Urinary bladder (tissue), 3 donors: ENCODE measurements at regions not wholly inside any gene's neighbourhood (a gene's known extent, or its start where the extent isn't known, plus 50 kb on each side); places are given as distances from the start of the nearest gene placed in this dataset.
"Not testable (repeated sequence)": the region's sequence is repeated elsewhere in the genome, so short reads cannot be mapped to it uniquely, and the experiment has no call there.

Experiments used
- DNase-seq: peaks from one replicate; pipeline ENCODE4 v3.0.0-alpha.2; 2015; ENCODE audit errors: extremely low spot score
- H3K27ac ChIP-seq: one replicate; pipeline ENCODE4 v1.5.1; 2013; ENCODE audit warnings: low read depth, mild to moderate bottlenecking, moderate library complexity
- H3K36me3 ChIP-seq: one replicate; pipeline ENCODE4 v1.6.1; 2013; ENCODE audit warnings: mild to moderate bottlenecking, moderate library complexity; ENCODE audit not compliant: insufficient read depth
- H3K4me1 ChIP-seq: one replicate; pipeline ENCODE4 v1.6.1; 2013; ENCODE audit warnings: mild to moderate bottlenecking, moderate library complexity; ENCODE audit not compliant: insufficient read depth
- H3K4me3 ChIP-seq: one replicate; pipeline ENCODE4 v1.5.1; 2013; ENCODE audit warnings: low read depth, low read length
- WGBS: extraction: QIAGEN DNeasy Blood & Tissue Kit; methylation state at CpG from one replicate; pipeline ENCODE4 v1.1.7; 2013; 5-methylcytosine and 5-hydroxymethylcytosine counted together
- donor health status: healthy with polysubstance abuse.
- donor health status: healthy.

DNA sequence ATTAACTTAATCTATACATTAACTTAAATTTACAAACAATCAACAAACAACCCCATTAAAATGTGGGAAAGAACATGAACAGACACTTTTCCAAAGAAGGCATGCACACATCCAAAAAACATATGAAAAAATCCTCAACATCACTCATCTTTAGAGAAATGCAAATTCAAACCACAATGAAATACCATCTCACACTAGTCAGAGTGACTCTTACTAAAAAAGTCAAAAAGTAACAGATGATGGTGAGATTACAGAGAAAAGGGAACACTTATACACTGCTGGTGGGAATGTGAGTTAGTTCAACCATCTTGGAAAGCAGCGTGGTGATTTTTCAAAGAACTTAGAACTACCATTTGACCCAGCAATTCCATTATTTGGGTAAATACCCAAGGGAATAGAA lies 759.2 kb upstream of the SLITRK1 start:
- Histone ChIP-seq H3K36me3 (no peaks in the 10 kb centered on the region), H3K4me3 (no peak overlapping the region), H3K27ac (no peak overlapping the region), H3K4me1 (no peaks in the 10 kb centered on the region)
- no peak for DNase-seq
- WGBS, result 94% methylated on average over 1 of the region's 1 CpG

DNA sequence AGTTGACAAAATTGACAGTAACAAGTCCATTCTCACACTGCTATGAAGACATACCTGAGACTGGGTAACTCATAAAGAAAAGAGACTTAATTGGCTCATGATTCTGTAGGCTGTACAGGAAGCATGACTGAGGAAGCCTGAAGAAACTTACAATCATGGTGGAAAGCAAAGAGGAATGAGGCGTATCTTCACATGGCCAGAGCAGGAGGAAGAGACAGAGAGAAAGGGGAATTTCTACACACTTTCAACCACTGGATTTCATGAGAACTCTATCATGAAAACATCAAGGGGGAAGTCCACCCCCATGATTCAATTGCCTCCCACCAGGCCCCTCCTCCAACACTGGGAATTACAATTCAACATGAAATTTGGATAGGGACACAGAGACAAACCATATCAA lies 758.4 kb upstream of the SLITRK1 start:
- no peak for DNase-seq
- Histone ChIP-seq H3K36me3 (no peaks in the 10 kb centered on the region), H3K27ac (no peak overlapping the region), H3K4me3 (no peak overlapping the region), H3K4me1 (no peaks in the 10 kb centered on the region)
- 95% methylated on average over 1 of the region's 1 CpG for WGBS

DNA sequence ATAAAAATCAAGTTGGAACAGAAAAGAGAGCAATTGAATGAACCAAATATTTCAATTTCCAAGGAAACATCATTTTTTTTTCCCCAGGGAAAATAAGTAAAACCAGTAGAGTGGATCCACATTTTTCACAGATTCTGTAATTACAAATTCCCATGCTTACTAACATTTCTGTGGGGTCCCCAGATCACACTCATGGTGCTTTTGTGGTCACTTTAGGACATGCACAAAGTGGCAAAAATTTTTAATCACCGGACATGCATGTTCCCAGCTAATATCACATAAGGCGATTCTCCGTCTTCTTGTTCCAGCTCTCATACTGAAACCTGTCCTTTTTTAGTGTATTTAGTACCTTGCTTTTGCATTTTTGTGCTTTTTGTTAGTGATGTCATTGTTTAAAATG lies 748.2 kb upstream of the SLITRK1 start:
- WGBS, result 97% methylated on average over 3 of the region's 3 CpGs

DNA sequence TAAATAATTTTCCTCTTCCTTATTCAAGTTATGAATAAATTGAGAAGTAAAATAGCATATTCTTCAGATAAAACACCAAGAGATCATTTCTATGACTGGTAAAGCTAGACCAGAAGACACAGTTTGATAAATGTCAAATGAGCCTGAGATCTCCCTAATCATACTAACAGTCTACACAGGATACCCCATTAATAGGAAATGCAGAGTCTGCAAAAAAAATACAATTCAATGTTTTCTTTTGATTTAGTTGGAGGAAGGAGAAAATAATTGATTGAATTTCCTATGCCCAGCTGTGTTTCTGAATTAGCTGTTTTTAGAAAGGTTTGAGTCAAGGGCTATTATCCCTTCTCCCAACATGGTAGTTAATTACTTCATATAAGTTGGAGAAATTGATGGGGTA lies 734.6 kb upstream of the SLITRK1 start:
- H3K36me3 ChIP-seq, result no peaks in the 10 kb centered on the region
- H3K4me3 ChIP-seq, result no peak overlapping the region
- no peak for DNase-seq
- H3K27ac ChIP-seq, result no peak overlapping the region
- H3K4me1 ChIP-seq, result no peaks in the 10 kb centered on the region

More for the DNA sequence above, 748.2 kb upstream of the SLITRK1 start:
- no peaks in the 10 kb centered on the region for H3K36me3 ChIP-seq
- no peaks in the 10 kb centered on the region for H3K4me1 ChIP-seq
- no peak overlapping the region for H3K4me3 ChIP-seq
- no peak for DNase-seq
- H3K27ac ChIP-seq, result no peak overlapping the region

DNA sequence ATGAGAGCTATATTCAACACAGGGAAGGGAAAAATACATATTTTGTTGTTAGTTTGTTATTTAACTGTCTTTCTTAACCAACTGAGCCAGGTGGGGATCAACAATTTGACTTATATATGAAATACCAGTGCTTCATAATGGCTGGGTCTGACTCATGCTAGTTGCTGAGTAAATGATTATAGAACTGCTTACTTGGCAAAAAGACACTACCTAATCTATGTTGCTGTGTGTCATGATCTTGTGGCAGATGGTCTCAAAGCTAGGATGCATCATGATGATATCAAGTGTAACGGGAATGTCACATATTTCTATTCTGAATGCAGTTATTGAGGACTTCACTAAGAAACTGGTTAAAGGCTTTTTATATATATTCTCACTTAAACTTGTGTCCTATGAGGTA lies 727.4 kb upstream of the SLITRK1 start:
- Histone ChIP-seq H3K4me1 (no peaks in the 10 kb centered on the region), H3K36me3 (no peaks in the 10 kb centered on the region), H3K27ac (no peak overlapping the region), H3K4me3 (no peak overlapping the region)
- no peak for DNase-seq
- 77% methylated on average over 1 of the region's 1 CpG for WGBS

DNA sequence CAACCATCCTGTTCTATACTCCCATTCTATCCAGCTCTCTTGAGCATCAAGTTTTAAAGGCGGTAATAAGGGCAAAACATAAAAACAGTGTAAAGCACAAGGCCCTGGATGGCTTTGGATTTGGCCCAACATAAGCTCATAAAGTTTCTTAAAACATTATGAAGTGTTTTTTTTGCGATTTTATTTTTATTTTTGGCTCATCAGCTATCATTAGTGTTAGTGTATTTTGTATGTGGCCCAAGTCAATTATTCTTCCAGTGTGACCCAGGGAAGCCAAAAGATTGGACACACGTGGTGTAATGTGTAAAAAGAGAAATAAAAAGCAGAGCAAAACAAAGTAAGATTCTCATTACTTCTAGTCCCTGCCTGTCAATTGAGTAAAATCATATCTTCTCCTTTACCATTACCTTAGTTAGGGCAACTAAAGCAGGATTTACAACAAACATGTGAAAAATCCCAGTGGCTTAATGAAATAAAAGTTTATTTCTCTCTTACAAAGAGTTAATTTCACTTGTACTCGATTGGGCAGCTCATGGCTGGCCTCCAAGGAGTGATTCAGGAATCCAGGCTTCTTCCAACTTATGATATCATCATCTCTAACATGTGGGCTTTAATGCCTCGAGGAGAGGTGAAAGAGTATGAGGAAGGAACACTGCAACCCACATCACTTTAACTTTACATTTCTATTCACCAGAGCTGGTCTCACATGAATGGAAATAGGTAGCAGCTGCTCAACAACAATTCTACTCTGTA lies 725.2 kb upstream of the SLITRK1 start:
- no peaks in the 10 kb centered on the region for H3K36me3 ChIP-seq
- H3K4me1 ChIP-seq, result no peaks in the 10 kb centered on the region
- no peak overlapping the region for H3K4me3 ChIP-seq
- peak; percentile 35 for DNase-seq
- WGBS, result 19% methylated on average over 5 of the region's 5 CpGs
- no peak overlapping the region for H3K27ac ChIP-seq

DNA sequence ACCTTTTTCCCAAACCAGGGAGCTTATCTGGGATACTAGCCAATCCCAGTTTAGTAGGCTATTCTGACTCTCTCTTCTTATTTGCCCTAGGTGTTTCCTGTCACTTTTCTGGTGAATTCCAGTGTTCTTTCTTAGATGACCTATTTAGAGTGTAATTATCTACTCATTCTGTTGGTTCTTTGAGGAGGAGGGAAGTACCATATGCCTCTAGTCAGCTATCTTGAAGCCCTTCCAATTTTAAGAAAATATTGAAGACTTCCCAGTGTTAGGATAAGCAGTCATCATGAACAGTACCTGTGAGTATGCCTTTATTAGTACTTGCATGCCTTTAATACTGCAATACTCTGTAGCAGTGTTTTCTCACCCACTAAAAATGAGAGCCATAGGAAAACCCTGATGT lies 724.3 kb upstream of the SLITRK1 start:
- no peaks in the 10 kb centered on the region for H3K4me1 ChIP-seq
- DNase-seq, result no peak

DNA sequence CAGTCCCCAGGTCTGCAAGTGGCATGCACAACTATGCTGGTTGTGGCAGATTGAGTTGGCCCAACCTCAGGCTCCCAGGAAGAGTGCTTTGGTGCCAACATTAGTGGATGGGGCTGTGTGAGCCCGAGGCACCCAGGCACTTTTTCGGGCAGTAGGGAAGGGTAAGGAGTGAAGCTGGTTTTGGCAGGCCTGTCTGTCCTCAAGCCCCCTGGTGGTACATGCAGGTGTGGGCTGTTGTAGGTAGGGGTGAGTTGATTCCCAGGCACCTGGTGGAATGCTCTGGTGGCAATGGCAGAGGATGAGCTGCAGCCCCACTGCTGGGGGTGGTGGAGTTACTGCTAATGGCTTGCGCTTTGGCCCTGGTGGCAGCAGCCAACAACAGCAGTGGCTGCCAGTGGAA lies 723.7 kb upstream of the SLITRK1 start:
- H3K4me1 ChIP-seq, result no peaks in the 10 kb centered on the region
- H3K4me3 ChIP-seq, result no peak overlapping the region
- H3K27ac ChIP-seq, result no peak overlapping the region
- DNase-seq, result no peak
- 94% methylated on average over 3 of the region's 3 CpGs for WGBS
- H3K36me3 ChIP-seq, result no peaks in the 10 kb centered on the region

More for the DNA sequence above, 724.3 kb upstream of the SLITRK1 start:
- Histone ChIP-seq H3K27ac (no peak overlapping the region), H3K36me3 (no peaks in the 10 kb centered on the region), H3K4me3 (no peak overlapping the region)

DNA sequence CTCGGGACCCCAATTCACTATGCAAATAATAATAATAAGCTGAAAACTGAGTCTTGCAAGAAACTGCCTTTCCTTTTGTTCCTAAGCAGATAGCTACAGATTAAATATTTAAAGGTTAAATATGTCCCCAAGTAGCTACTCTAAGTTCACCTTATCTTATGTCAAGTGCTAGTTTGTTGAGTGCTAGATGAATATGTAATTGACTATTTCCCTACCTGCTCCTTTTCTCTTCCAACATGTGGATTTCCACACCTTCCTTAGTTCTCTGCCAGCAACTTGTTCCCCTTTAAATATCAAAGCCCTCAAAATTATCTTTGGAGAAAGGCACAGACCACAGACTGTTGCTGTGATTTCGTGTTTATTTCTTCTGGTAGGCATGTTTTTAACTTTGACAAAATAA lies 709.2 kb upstream of the SLITRK1 start:
- WGBS, result 50% methylated on average over 2 of the region's 2 CpGs
- DNase-seq, result no peak
- Histone ChIP-seq H3K36me3 (no peaks in the 10 kb centered on the region), H3K4me1 (no peaks in the 10 kb centered on the region), H3K4me3 (no peak overlapping the region), H3K27ac (no peak overlapping the region)

DNA sequence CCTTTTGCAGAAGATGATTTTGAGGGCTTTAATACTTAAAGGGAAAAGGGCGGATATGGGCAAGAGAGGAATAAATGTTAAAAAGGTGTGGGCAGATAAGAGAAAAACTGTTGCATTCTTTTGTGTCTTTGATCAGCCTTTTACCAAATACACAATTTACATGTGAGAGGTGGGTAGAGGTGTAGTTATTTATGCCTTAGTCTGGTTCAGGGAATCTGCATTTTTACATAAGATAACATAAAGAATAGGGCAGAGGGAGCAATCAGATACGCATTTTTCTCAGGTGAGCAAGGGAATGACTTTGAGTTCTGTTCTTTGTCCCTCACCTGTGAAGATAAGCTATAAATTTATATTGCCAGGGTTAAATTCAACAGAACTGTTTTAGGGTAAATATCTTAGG lies 708.4 kb upstream of the SLITRK1 start:
- H3K4me3 ChIP-seq, result no peak overlapping the region
- no peaks in the 10 kb centered on the region for H3K36me3 ChIP-seq
- no peak for DNase-seq
- H3K4me1 ChIP-seq, result no peaks in the 10 kb centered on the region
- H3K27ac ChIP-seq, result no peak overlapping the region
- 73% methylated on average over 2 of the region's 2 CpGs for WGBS

DNA sequence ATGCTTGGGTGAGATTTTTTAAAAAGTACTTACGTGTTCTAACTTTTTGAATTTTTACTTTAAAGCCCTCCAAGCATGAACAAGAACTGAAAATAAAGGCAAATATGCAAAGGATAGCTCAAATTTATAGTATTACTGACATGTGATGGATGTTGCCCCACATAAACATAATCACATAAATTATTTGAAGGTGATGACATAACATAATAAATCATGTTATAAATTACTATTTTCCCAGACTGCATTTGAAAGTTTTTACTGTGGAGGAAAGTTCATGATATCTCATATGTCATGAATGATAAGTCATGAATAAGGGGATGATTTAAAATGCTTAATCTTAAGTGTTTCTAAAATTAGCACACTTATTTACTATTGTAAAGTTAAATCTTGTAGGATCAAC lies 705.7 kb upstream of the SLITRK1 start:
- DNase-seq, result no peak
- no peak overlapping the region for H3K27ac ChIP-seq
- no peak overlapping the region for H3K4me3 ChIP-seq
- no peaks in the 10 kb centered on the region for H3K4me1 ChIP-seq
- H3K36me3 ChIP-seq, result no peaks in the 10 kb centered on the region
- 87% methylated on average over 1 of the region's 1 CpG for WGBS

DNA sequence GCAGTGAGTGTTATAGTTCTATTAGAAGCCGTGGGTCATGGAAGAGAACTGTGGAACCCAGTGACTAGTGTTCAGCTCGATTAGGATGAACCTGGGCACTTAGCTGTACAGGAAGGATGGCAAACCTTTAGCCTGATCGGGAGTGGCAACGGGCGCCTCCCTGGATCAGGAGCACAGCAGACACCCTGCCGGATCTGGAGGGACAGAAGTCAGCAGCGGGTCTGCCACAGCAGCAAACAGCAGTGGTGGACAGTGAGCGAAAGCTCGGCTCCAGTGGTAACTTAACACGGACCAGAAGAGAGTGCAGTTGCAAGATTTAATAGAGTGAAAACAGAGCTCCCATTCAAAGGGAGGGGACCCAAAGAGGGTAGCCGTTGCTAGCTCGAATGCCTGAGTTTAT lies 697.6 kb upstream of the SLITRK1 start:
- DNase-seq, H3K4me1 ChIP-seq: not testable (repeated sequence)
- 88% methylated on average over 12 of the region's 12 CpGs for WGBS

DNA sequence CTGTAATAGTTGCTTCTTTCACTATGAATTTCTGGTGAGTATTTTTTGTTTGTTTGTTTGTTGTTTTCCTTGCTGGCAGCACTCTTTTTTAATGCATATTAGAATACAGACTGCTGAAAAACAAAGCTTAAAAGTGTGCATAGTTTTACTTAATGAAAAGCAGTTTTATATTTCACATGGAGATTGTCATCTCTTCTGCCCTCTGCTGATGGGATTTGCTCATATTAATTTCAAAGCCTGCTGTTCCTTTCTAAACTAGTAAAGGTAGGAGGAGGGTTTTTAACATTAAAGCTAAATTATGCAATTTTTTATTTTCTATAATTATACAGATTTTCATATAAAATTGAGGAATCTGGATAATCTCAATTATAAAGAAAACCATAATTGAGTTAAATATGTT lies 692.6 kb upstream of the SLITRK1 start:
- H3K4me3 ChIP-seq, result no peak overlapping the region
- H3K36me3 ChIP-seq, result no peaks in the 10 kb centered on the region
- H3K27ac ChIP-seq, result no peak overlapping the region
- no peak for DNase-seq
- H3K4me1 ChIP-seq, result no peaks in the 10 kb centered on the region

More for the DNA sequence above, 697.6 kb upstream of the SLITRK1 start:
- H3K36me3 ChIP-seq, H3K27ac ChIP-seq, H3K4me3 ChIP-seq: not testable (repeated sequence)

DNA sequence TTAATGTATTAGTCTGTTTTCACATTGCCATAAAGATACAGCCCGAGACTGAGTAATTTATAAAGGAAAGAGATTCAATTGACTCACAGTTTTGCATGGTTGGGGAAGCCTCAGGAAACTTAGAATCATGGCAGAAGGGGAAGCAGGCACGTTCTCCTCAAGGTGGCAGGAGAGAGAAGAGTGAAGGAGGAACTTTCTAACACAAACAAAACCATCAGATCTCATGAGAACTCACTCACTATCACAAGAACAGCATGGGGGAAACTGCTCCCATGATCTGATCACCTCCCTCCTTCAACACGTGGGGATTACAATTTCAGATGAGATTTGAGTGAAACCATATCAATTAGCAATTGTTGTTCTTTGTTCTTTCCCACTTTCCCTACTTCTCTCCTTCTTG lies 689.0 kb upstream of the SLITRK1 start:
- H3K27ac ChIP-seq, result no peak overlapping the region
- no peaks in the 10 kb centered on the region for H3K4me1 ChIP-seq
- WGBS, result 55% methylated on average over 3 of the region's 3 CpGs
- H3K36me3 ChIP-seq, result no peaks in the 10 kb centered on the region
- no peak overlapping the region for H3K4me3 ChIP-seq
- no peak for DNase-seq

DNA sequence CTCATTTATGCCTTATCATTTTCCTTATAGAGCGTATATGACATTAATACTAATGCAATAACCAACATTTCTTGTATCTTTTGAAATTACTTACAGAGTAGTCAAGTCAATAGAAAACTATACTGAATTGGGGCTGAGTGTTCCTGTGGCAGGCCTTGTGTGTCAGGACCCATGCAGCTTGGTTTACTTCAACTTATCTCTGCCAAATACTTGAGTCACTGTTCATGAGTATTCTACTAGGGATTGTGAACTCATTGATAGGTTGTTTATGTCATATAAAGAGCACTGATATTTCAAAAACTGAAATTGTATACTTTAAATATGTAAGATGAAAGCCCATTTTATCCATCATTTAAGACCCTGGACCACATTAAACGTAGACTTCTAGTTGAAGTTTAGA lies 688.6 kb upstream of the SLITRK1 start:
- Histone ChIP-seq H3K4me1 (no peaks in the 10 kb centered on the region), H3K36me3 (no peaks in the 10 kb centered on the region), H3K27ac (no peak overlapping the region), H3K4me3 (no peak overlapping the region)
- WGBS, result 69% methylated on average over 2 of the region's 2 CpGs
- no peak for DNase-seq
